Left renal cortex interstitium (tissue), 4 donors: ENCODE measurements at regions not wholly inside any gene's neighbourhood (a gene's known extent, or its start where the extent isn't known, plus 50 kb on each side); places are given as distances from the start of the nearest gene placed in this dataset.
"Not testable (repeated sequence)": the region's sequence is repeated elsewhere in the genome, so short reads cannot be mapped to it uniquely, and the experiment has no call there.

Experiments
- DNase-seq, 4 donors: peaks; one replicate each; pipeline ENCODE4 v3.0.0-alpha.2; 2013; ENCODE audit warnings: low read depth in 4 of 4, low spot score in 2 of 4, missing footprints in 1 of 4

GRCh38 chr7:93048136-93048930 is 69.4 kb downstream of the SAMD9 start:
- no peak for DNase-seq

- DNase-seq = no peak
Measured at GRCh38 chr7:93047514-93048099, 70.2 kb downstream of the SAMD9 start.

GRCh38 chr7:93046641-93047040 is 71.1 kb downstream of the SAMD9 start:
- DNase-seq = no peak

GRCh38 chr7:93044147-93044810 is 73.5 kb downstream of the SAMD9 start:
- no peak for DNase-seq

- peak in 3 of 4 donors; percentile 27 to 55 (median 41) for DNase-seq
Measured at GRCh38 chr7:93043385-93043985, 74.3 kb downstream of the SAMD9 start.

- no peak for DNase-seq
Measured at GRCh38 chr7:93040355-93040754, 77.4 kb downstream of the SAMD9 start.

GRCh38 chr7:93039786-93040185 is 78.0 kb downstream of the SAMD9 start:
- DNase-seq = no peak

GRCh38 chr7:93039282-93039681 is 78.5 kb downstream of the SAMD9 start:
- DNase-seq = no peak

GRCh38 chr7:93036807-93037206 is 81.0 kb downstream of the SAMD9 start:
- no peak for DNase-seq

GRCh38 chr7:93036149-93036640 is 81.6 kb downstream of the SAMD9 start:
- DNase-seq = no peak

GRCh38 chr7:93031795-93032194 is 86.0 kb downstream of the SAMD9 start:
- DNase-seq = no peak

GRCh38 chr7:93030605-93031225 is 87.1 kb downstream of the SAMD9 start:
- DNase-seq = no peak

GRCh38 chr7:93029056-93029455 is 88.7 kb downstream of the SAMD9 start:
- DNase-seq = no peak

- DNase-seq = no peak
Measured at GRCh38 chr7:93028610-93029009, 89.2 kb downstream of the SAMD9 start.

- DNase-seq = no peak
Measured at GRCh38 chr7:93027044-93027443, 90.7 kb downstream of the SAMD9 start.

GRCh38 chr7:93026425-93026824 is 91.4 kb downstream of the SAMD9 start:
- no peak for DNase-seq

- no peak for DNase-seq
Measured at GRCh38 chr7:93025389-93025788, 92.4 kb downstream of the SAMD9 start.

GRCh38 chr7:93022931-93023478 is 94.8 kb downstream of the SAMD9 start:
- not testable (repeated sequence) for DNase-seq

GRCh38 chr7:93021748-93022147 is 96.0 kb downstream of the SAMD9 start:
- DNase-seq = no peak

GRCh38 chr7:93018716-93019115 is 99.1 kb downstream of the SAMD9 start:
- DNase-seq = no peak
